ENCODE measurements at regions not wholly inside any gene's neighbourhood (a gene's known extent, or its start where the extent isn't known, plus 50 kb on each side); places are given as distances from the start of the nearest gene placed in this dataset.

- Histone ChIP-seq H3K79me1 (ENCODE audit: low read depth in 1 of 2, low read length in 2 of 2) (no peaks in the 10 kb centered on the region), H3K36me3 (ENCODE audit: control insufficient read depth, insufficient read depth, low read length) (no peaks in the 10 kb centered on the region), H3K4ac (ENCODE audit: low read depth, low read length) (no peak overlapping the region), H4K91ac (ENCODE audit: insufficient read depth, low read depth, low read length) (no peak overlapping the region), H3K9ac (ENCODE audit: low read depth, low read length) (no peak overlapping the region), H2AK5ac (ENCODE audit: low read depth, low read length) (no peak overlapping the region), H2BK120ac (ENCODE audit: low read depth, low read length) (no peak overlapping the region), H3K9me1 (ENCODE audit: insufficient read depth, low read length) (no peaks in the 10 kb centered on the region), H3K4me2 (ENCODE audit: low read depth, low read length) (no peak overlapping the region), H2BK15ac (ENCODE audit: low read depth, low read length) (no peak overlapping the region), H3K18ac (ENCODE audit: low read depth, low read length) (no peak overlapping the region), H3K23ac (ENCODE audit: low read depth, low read length) (no peak overlapping the region), H2AK9ac (replicated peaks; ENCODE audit: low read depth, low read length, poor library complexity) (no peak overlapping the region), H3K27me3 (ENCODE audit: control insufficient read depth, insufficient read depth, low read length) (no peaks in the 10 kb centered on the region), H3K27ac (ENCODE audit: insufficient read depth, low read length) (no peak overlapping the region), H3K4me3 (ENCODE audit: insufficient read depth, low read depth, low read length) (no peak overlapping the region), H4K20me1 (ENCODE audit: insufficient read depth, low read length) (no peaks in the 10 kb centered on the region), H3K4me1 (ENCODE audit: control insufficient read depth, insufficient read depth, low read length) (no peaks in the 10 kb centered on the region), H2BK20ac (ENCODE audit: low read depth, low read length) (no peak overlapping the region), H4K8ac (ENCODE audit: low read depth in 2 of 2, low read length in 2 of 2) (no peak overlapping the region), H2BK5ac (ENCODE audit: low read depth, low read length, poor library complexity, severe bottlenecking) (no peak overlapping the region), H3K9me3 (ENCODE audit: control insufficient read depth, insufficient read depth, low read length) (no peaks in the 10 kb centered on the region), H4K5ac (ENCODE audit: low read depth, low read length) (no peak overlapping the region), H3K14ac (replicated peaks; ENCODE audit: low read depth, low read length) (no peak overlapping the region), H2AFZ (replicated peaks; ENCODE audit: low read length, poor library complexity) (no peak overlapping the region), H3K56ac (ENCODE audit: extremely low read depth, insufficient read depth, low read length) (no peak overlapping the region)
- WGBS, 2 experiments (ENCODE audit: extremely low coverage in 2 of 2, insufficient read length in 1 of 2), result no CpG with 5 or more reads among the region's 4 CpGs
- ChIA-PET POLR2A (ENCODE audit: unreplicated experiment) (no interaction called here), CTCF (interaction anchor here (1.1 to 1.4 kb wide), 2 partner anchors 9 to 14 kb away, joined by 3 to 4 read pairs; no protein-coding TSS in a partner anchor)
- dilution Hi-C loops (cut with HindIII; ENCODE audit: low sequenced_read_pairs, unreplicated experiment), result no loop called here
- intact Hi-C loops (cut with micrococcal nuclease), result no loop called here
- no TSS peak for BruUV-seq (replicated peaks)
- no peak for DNase-seq
- no peak for TF ChIP-seq NFE2L2 (IDR thresholded peaks at IDR 0.05; ENCODE audit: low read depth, low read length)
- no peak for TF ChIP-seq BHLHE40 (IDR thresholded peaks at IDR 0.05; ENCODE audit: low read depth, low read length)
- no peak for TF ChIP-seq MAZ (IDR thresholded peaks at IDR 0.05; ENCODE audit: borderline replicate concordance, low read depth, low read length)
- TF ChIP-seq, protein P1, sequence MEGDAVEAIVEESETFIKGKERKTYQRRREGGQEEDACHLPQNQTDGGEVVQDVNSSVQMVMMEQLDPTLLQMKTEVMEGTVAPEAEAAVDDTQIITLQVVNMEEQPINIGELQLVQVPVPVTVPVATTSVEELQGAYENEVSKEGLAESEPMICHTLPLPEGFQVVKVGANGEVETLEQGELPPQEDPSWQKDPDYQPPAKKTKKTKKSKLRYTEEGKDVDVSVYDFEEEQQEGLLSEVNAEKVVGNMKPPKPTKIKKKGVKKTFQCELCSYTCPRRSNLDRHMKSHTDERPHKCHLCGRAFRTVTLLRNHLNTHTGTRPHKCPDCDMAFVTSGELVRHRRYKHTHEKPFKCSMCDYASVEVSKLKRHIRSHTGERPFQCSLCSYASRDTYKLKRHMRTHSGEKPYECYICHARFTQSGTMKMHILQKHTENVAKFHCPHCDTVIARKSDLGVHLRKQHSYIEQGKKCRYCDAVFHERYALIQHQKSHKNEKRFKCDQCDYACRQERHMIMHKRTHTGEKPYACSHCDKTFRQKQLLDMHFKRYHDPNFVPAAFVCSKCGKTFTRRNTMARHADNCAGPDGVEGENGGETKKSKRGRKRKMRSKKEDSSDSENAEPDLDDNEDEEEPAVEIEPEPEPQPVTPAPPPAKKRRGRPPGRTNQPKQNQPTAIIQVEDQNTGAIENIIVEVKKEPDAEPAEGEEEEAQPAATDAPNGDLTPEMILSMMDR (conservative IDR thresholded peaks at IDR 0.05; ENCODE audit: low read depth, low read length), result no peak
- in situ Hi-C loops (cut with MboI; ENCODE audit: low sequenced_read_pairs), result no loop called here
- no peak for ATAC-seq (ENCODE audit: low read depth)
Measured at GRCh38 chr20:41748051-41748450, 129.9 kb upstream of the CHD6 start.
